ENCODE measurements at regions not wholly inside any gene's neighbourhood (a gene's known extent, or its start where the extent isn't known, plus 50 kb on each side); places are given as distances from the start of the nearest gene placed in this dataset.
"Not testable (repeated sequence)": the region's sequence is repeated elsewhere in the genome, so short reads cannot be mapped to it uniquely, and the experiment has no call there.

- H3K4me3 ChIP-seq: no peak overlapping the region
These were observed 102.4 kb downstream of the ZNF486 start for GRCh38 chr19:20269461-20269860.

GRCh38 chr19:20261513-20261912 is 94.5 kb downstream of the ZNF486 start:
- not testable (repeated sequence) for H3K4me1 ChIP-seq (ENCODE audit: control insufficient read depth in 1 of 2, low read depth in 2 of 2); H3K27ac ChIP-seq; DNase-seq (ENCODE audit: low spot score); H3K36me3 ChIP-seq; H3K27me3 ChIP-seq (replicated peaks; ENCODE audit: insufficient read depth); H3K4me3 ChIP-seq; ATAC-seq (ENCODE audit: insufficient number of reproducible peaks, low FRiP score, low read depth); H3K9me3 ChIP-seq

More at GRCh38 chr19:20269461-20269860, 102.4 kb downstream of the ZNF486 start:
- no peak for DNase-seq (ENCODE audit: low spot score)
- Histone ChIP-seq H3K9me3 (no peaks in the 10 kb centered on the region), H3K36me3 (no peaks in the 10 kb centered on the region), H3K27ac (no peak overlapping the region), H3K27me3 (replicated peaks; ENCODE audit: insufficient read depth) (no peaks in the 10 kb centered on the region), H3K4me1 (ENCODE audit: control insufficient read depth in 1 of 2, low read depth in 2 of 2) (no peaks in the 10 kb centered on the region)
- TF ChIP-seq CTCF (IDR thresholded peaks at IDR 0.05): no peak
- ATAC-seq (ENCODE audit: insufficient number of reproducible peaks, low FRiP score, low read depth): no peak

- H3K4me1 ChIP-seq (ENCODE audit: control insufficient read depth in 1 of 2, low read depth in 2 of 2); H3K36me3 ChIP-seq; ATAC-seq (ENCODE audit: insufficient number of reproducible peaks, low FRiP score, low read depth); H3K27ac ChIP-seq; H3K4me3 ChIP-seq; DNase-seq (ENCODE audit: low spot score); H3K27me3 ChIP-seq (replicated peaks; ENCODE audit: insufficient read depth); H3K9me3 ChIP-seq: not testable (repeated sequence)
These were observed 93.7 kb downstream of the ZNF486 start for GRCh38 chr19:20260738-20261137.

GRCh38 chr19:20259615-20260014 is 92.6 kb downstream of the ZNF486 start:
- H3K9me3 ChIP-seq: no peaks in the 10 kb centered on the region

GRCh38 chr19:20256606-20257005 is 89.6 kb downstream of the ZNF486 start:
- ATAC-seq (ENCODE audit: insufficient number of reproducible peaks, low FRiP score, low read depth): no peak
- no peak overlapping the region for H3K27ac ChIP-seq
- no peak for DNase-seq (ENCODE audit: low spot score)
- H3K4me3 ChIP-seq: no peak overlapping the region
- no peaks in the 10 kb centered on the region for H3K36me3 ChIP-seq
- H3K4me1 ChIP-seq (ENCODE audit: control insufficient read depth in 1 of 2, low read depth in 2 of 2): no peaks in the 10 kb centered on the region
- no peaks in the 10 kb centered on the region for H3K27me3 ChIP-seq (replicated peaks; ENCODE audit: insufficient read depth)
- no peak for TF ChIP-seq CTCF (IDR thresholded peaks at IDR 0.05)
- H3K9me3 ChIP-seq: no peaks in the 10 kb centered on the region

More at GRCh38 chr19:20259615-20260014, 92.6 kb downstream of the ZNF486 start:
- Histone ChIP-seq H3K4me3 (no peak overlapping the region), H3K36me3 (no peaks in the 10 kb centered on the region), H3K27me3 (replicated peaks; ENCODE audit: insufficient read depth) (no peaks in the 10 kb centered on the region), H3K4me1 (ENCODE audit: control insufficient read depth in 1 of 2, low read depth in 2 of 2) (no peaks in the 10 kb centered on the region), H3K27ac (no peak overlapping the region)
- ATAC-seq (ENCODE audit: insufficient number of reproducible peaks, low FRiP score, low read depth) (no peak), DNase-seq (ENCODE audit: low spot score) (no peak)
- no peak for TF ChIP-seq CTCF (IDR thresholded peaks at IDR 0.05)

GRCh38 chr19:20254121-20254520 is 87.1 kb downstream of the ZNF486 start:
- no peak for TF ChIP-seq CTCF (IDR thresholded peaks at IDR 0.05)
- Histone ChIP-seq H3K27ac (no peak overlapping the region), H3K36me3 (no peaks in the 10 kb centered on the region), H3K4me3 (no peak overlapping the region), H3K27me3 (replicated peaks; ENCODE audit: insufficient read depth) (no peaks in the 10 kb centered on the region), H3K4me1 (ENCODE audit: control insufficient read depth in 1 of 2, low read depth in 2 of 2) (no peaks in the 10 kb centered on the region), H3K9me3 (no peaks in the 10 kb centered on the region)
- DNase-seq (ENCODE audit: low spot score) (no peak), ATAC-seq (ENCODE audit: insufficient number of reproducible peaks, low FRiP score, low read depth) (no peak)

Data from thoracic aorta (tissue), 2 donors.